Hepatocyte (in vitro differentiated cells): ENCODE measurements at regions not wholly inside any gene's neighbourhood (a gene's known extent, or its start where the extent isn't known, plus 50 kb on each side); places are given as distances from the start of the nearest gene placed in this dataset.
"Not testable (repeated sequence)": the region's sequence is repeated elsewhere in the genome, so short reads cannot be mapped to it uniquely, and the experiment has no call there.

ENCODE experiments used
- DNase-seq: peaks from one replicate; pipeline ENCODE4 v3.0.0-alpha.2; 2016; ENCODE audit warnings: low spot score
- H2AFZ ChIP-seq: fragments of 200-600 bp; sonication (generic); 2 replicates; pipeline ENCODE4 v1.6.0; 2016; ENCODE audit warnings: antibody characterized with exemption, mild to moderate bottlenecking
- H3K27ac ChIP-seq: fragments of 200-600 bp; sonication (generic); 2 replicates; pipeline ENCODE4 v1.5.1; 2016; ENCODE audit warnings: mild to moderate bottlenecking
- H3K27me3 ChIP-seq: fragments of 200-600 bp; sonication (generic); 2 replicates; pipeline ENCODE4 v1.6.1; 2016
- H3K36me3 ChIP-seq: fragments of 200-600 bp; sonication (generic); replicated peaks from 2 replicates; pipeline ENCODE4 v1.5.1; 2016; ENCODE audit warnings: low read depth; ENCODE audit not compliant: insufficient read depth
- H3K4me1 ChIP-seq: fragments of 200-600 bp; sonication (generic); 2 replicates; pipeline ENCODE4 v1.5.1; 2016; ENCODE audit warnings: mild to moderate bottlenecking, moderate library complexity; ENCODE audit not compliant: insufficient read depth
- H3K4me2 ChIP-seq: fragments of 200-600 bp; sonication (generic); 2 replicates; pipeline ENCODE4 v1.6.0; 2016
- H3K4me3 ChIP-seq: fragments of 200-600 bp; sonication (generic); 2 replicates; pipeline ENCODE4 v1.5.1; 2016; ENCODE audit warnings: mild to moderate bottlenecking
- H3K79me2 ChIP-seq: fragments of 200-600 bp; sonication (generic); 2 replicates; pipeline ENCODE4 v1.6.0; 2017; ENCODE audit warnings: mild to moderate bottlenecking
- H3K9me2 ChIP-seq: fragments of 200-600 bp; sonication (generic); replicated peaks from 2 replicates; pipeline ENCODE4 v1.6.0; 2017; ENCODE audit warnings: mild to moderate bottlenecking; ENCODE audit not compliant: insufficient read depth
- H3K9me3 ChIP-seq: fragments of 200-600 bp; sonication (generic); 2 replicates; pipeline ENCODE4 v1.5.1; 2016; ENCODE audit warnings: low read depth, mild to moderate bottlenecking
- H4K20me1 ChIP-seq: fragments of 200-600 bp; sonication (generic); 2 replicates; pipeline ENCODE4 v1.6.0; 2016; ENCODE audit warnings: mild to moderate bottlenecking; ENCODE audit not compliant: insufficient read depth, poor library complexity, severe bottlenecking
- EZH2 ChIP-seq: fragments of 200-600 bp; sonication (generic); IDR thresholded peaks from 2 replicates; pipeline ENCODE4 v1.6.1; 2016; ENCODE audit warnings: antibody characterized with exemption, mild to moderate bottlenecking, borderline replicate concordance
- EZH2phosphoT487 ChIP-seq: fragments of 200-600 bp; sonication (generic); IDR thresholded peaks from one replicate; pipeline ENCODE4 v1.6.1; 2018; ENCODE audit warnings: antibody characterized with exemption, mild to moderate bottlenecking, low read depth, moderate library complexity; ENCODE audit not compliant: unreplicated experiment, severe bottlenecking
- WGBS: methylation state at CpG from one replicate; pipeline ENCODE4 v1.1.6; 2016; ENCODE audit warnings: low lambda C conversion rate; ENCODE audit errors: missing lambda C conversion rate; 5-methylcytosine and 5-hydroxymethylcytosine counted together
- TF ChIP-seq, protein P1 (sequence below): fragments of 200-600 bp; sonication (generic); IDR thresholded peaks from 2 replicates; pipeline ENCODE4 v1.5.1; 2016; ENCODE audit warnings: antibody characterized with exemption, mild to moderate bottlenecking; ENCODE audit not compliant: poor library complexity

- no peaks in the 10 kb centered on the region for H4K20me1 ChIP-seq
- no peaks in the 10 kb centered on the region for H3K27me3 ChIP-seq
- no peaks in the 10 kb centered on the region for H3K4me1 ChIP-seq
- H2AFZ ChIP-seq, result no peak overlapping the region
- H3K9me3 ChIP-seq, result no peaks in the 10 kb centered on the region
- H3K9me2 ChIP-seq, result no peaks in the 10 kb centered on the region
- TF ChIP-seq, protein P1, sequence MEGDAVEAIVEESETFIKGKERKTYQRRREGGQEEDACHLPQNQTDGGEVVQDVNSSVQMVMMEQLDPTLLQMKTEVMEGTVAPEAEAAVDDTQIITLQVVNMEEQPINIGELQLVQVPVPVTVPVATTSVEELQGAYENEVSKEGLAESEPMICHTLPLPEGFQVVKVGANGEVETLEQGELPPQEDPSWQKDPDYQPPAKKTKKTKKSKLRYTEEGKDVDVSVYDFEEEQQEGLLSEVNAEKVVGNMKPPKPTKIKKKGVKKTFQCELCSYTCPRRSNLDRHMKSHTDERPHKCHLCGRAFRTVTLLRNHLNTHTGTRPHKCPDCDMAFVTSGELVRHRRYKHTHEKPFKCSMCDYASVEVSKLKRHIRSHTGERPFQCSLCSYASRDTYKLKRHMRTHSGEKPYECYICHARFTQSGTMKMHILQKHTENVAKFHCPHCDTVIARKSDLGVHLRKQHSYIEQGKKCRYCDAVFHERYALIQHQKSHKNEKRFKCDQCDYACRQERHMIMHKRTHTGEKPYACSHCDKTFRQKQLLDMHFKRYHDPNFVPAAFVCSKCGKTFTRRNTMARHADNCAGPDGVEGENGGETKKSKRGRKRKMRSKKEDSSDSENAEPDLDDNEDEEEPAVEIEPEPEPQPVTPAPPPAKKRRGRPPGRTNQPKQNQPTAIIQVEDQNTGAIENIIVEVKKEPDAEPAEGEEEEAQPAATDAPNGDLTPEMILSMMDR, result no peak
- TF ChIP-seq EZH2, result no peak
- no peak for TF ChIP-seq EZH2phosphoT487
- no peak for DNase-seq
- H3K27ac ChIP-seq, result no peak overlapping the region
- H3K4me3 ChIP-seq, result no peak overlapping the region
- H3K79me2 ChIP-seq, result no peaks in the 10 kb centered on the region
- 93% methylated on average over 2 of the region's 2 CpGs for WGBS
- H3K4me2 ChIP-seq, result no peak overlapping the region
- H3K36me3 ChIP-seq, result no peaks in the 10 kb centered on the region
Measured at GRCh38 chr2:186380805-186381204, 105.3 kb upstream of the ZC3H15 start.

DNA sequence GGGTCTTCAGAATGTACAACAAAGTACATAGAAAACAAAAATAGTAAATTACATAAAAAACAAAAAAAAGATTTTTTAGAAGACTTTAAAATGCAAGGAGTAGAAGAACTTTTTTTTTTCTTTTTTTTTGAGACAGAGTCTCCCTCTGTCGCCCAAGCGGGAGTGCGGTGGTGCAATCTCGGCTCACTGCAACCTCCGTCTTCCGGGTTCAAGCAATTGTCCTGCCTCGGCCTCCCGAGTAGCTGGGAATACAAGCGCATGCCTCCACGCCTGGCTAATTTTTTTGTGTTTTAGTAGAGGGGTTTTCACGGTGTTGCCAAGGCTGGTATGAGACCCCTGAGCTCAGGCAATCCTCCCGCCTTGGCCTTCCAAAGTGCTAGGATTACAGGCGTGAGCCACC, 104.5 kb upstream of the ZC3H15 start:
- no peaks in the 10 kb centered on the region for H3K9me2 ChIP-seq
- no peaks in the 10 kb centered on the region for H4K20me1 ChIP-seq
- H3K79me2 ChIP-seq, result no peaks in the 10 kb centered on the region
- no peak overlapping the region for H3K4me3 ChIP-seq
- no peaks in the 10 kb centered on the region for H3K4me1 ChIP-seq
- TF ChIP-seq, protein P1, result no peak
- TF ChIP-seq EZH2phosphoT487 (no peak), EZH2 (no peak)
- WGBS, result 94% methylated on average over 13 of the region's 13 CpGs
- H3K4me2 ChIP-seq, result no peak overlapping the region
- H3K9me3 ChIP-seq, result no peaks in the 10 kb centered on the region
- H3K27ac ChIP-seq, result no peak overlapping the region
- no peak overlapping the region for H2AFZ ChIP-seq
- H3K27me3 ChIP-seq, result no peaks in the 10 kb centered on the region
- H3K36me3 ChIP-seq, result no peaks in the 10 kb centered on the region
- DNase-seq, result no peak

DNA sequence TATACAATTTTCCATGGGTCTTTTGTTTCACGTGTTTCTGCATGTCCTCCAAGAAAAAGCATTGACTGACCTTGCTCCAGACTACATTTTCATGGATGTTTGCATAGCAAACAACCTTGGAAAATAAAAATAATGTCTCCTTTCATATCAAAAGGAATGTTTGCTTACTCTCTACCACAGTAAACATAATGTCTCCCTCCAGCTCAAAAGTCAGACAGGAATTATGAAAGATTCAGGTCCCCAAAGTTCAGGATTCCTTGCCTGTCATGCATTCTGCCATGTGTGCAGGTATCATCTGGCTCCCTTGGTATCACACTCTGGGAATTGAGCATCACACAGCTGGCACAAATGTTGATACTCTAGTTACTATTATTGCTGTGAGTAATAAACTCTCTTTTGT, 103.1 kb upstream of the ZC3H15 start:
- no peak overlapping the region for H3K4me3 ChIP-seq
- 79% methylated on average over 1 of the region's 1 CpG for WGBS
- H3K4me1 ChIP-seq, result no peaks in the 10 kb centered on the region
- no peaks in the 10 kb centered on the region for H3K9me2 ChIP-seq
- H4K20me1 ChIP-seq, result no peaks in the 10 kb centered on the region
- H3K36me3 ChIP-seq, result no peaks in the 10 kb centered on the region
- DNase-seq, result no peak
- H3K79me2 ChIP-seq, result no peaks in the 10 kb centered on the region
- H3K9me3 ChIP-seq, result no peaks in the 10 kb centered on the region
- no peak overlapping the region for H2AFZ ChIP-seq
- TF ChIP-seq EZH2 (no peak), EZH2phosphoT487 (no peak)
- TF ChIP-seq, protein P1, result no peak
- no peak overlapping the region for H3K4me2 ChIP-seq
- H3K27me3 ChIP-seq, result no peaks in the 10 kb centered on the region
- H3K27ac ChIP-seq, result no peak overlapping the region

DNA sequence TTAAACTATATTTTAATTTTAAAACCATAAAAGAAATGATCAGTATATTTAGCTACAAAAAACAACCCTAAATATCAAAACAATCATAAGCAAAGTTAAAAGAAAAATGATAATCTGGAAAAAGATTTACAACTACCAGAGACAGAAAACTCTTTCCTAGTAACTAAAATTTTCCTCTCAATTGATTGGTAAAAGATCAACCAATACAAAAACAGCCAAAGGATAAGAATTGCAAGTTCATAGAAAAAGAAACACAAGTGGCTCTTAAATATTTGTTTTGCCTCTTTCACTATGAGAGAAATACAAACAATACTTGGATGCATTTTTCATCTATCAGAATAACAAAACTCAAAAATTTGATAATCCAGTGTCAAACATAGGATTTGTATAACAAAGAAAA, 101.8 kb upstream of the ZC3H15 start:
- Histone ChIP-seq H3K9me3 (no peaks in the 10 kb centered on the region), H3K4me3 (no peak overlapping the region), H3K4me2 (no peak overlapping the region), H3K27me3 (no peaks in the 10 kb centered on the region), H3K4me1 (no peaks in the 10 kb centered on the region), H3K27ac (no peak overlapping the region), H3K9me2 (no peaks in the 10 kb centered on the region), H4K20me1 (no peaks in the 10 kb centered on the region), H3K79me2 (no peaks in the 10 kb centered on the region), H3K36me3 (no peaks in the 10 kb centered on the region), H2AFZ (no peak overlapping the region)
- no peak for DNase-seq
- TF ChIP-seq, protein P1, result no peak
- TF ChIP-seq EZH2phosphoT487 (no peak), EZH2 (no peak)

- not testable (repeated sequence) for H3K4me1 ChIP-seq, H3K9me2 ChIP-seq, H2AFZ ChIP-seq, H4K20me1 ChIP-seq, H3K4me2 ChIP-seq, H3K27ac ChIP-seq, H3K4me3 ChIP-seq, DNase-seq, H3K36me3 ChIP-seq, H3K79me2 ChIP-seq, H3K9me3 ChIP-seq, H3K27me3 ChIP-seq
- WGBS, result 94% methylated on average over 4 of the region's 4 CpGs
Measured at GRCh38 chr2:186385638-186386201, 100.3 kb upstream of the ZC3H15 start.
